T1000 (cell line): ENCODE measurements at regions not wholly inside any gene's neighbourhood (a gene's known extent, or its start where the extent isn't known, plus 50 kb on each side); places are given as distances from the start of the nearest gene placed in this dataset.
"Not testable (repeated sequence)": the region's sequence is repeated elsewhere in the genome, so short reads cannot be mapped to it uniquely, and the experiment has no call there.

ENCODE experiments used
- DNase-seq: peaks from one replicate; lab custom pipeline; 2025; ENCODE audit warnings: mixed read lengths; lab: John Stamatoyannopoulos, UW

GRCh38 chr18:1133541-1133940, 228.9 kb downstream of the ADCYAP1 start:
- DNase-seq: no peak

GRCh38 chr18:1147730-1148129, 243.1 kb downstream of the ADCYAP1 start:
- no peak for DNase-seq

- no peak for DNase-seq
Observed at GRCh38 chr18:1149709-1150108, 245.0 kb downstream of the ADCYAP1 start.

GRCh38 chr18:1150344-1150743, 245.7 kb downstream of the ADCYAP1 start:
- no peak for DNase-seq

DNA sequence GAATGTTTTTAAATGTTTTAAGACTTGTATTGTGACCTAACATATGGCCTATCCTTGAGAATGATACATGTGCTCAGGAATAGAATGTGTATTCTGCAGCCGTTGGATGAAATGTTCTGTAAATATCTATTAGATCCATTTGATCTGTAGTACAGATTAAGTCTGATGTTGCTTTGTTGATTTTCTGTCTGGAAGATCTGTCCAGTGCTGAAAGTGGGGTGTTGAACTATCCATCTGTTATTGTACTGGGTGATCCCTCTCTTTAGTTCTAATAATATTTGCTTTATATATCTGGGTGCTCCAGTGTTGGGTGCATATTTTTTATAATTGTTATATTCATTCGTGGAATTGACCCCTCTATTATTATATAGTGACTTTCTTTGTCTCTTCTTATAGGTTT, 248.3 kb downstream of the ADCYAP1 start:
- not testable (repeated sequence) for DNase-seq

DNA sequence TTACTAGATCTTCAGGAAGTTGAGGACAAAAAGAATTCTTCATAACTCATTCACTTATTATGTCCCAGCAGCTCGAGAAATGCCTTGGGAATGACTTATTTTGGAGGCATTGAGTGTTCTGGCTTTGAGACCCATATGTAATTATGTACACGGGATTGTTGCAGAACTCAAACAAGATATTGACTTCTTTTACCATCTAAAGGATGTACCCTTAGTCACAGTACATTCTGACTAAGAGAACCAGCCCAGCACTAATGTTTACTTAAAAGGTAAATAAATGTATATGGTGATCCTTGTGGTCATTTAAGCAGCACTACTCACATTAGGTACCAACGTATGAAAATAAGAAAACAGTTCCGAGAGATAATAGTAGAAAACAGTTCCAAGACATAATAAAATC, 268.9 kb downstream of the ADCYAP1 start:
- no peak for DNase-seq

DNA sequence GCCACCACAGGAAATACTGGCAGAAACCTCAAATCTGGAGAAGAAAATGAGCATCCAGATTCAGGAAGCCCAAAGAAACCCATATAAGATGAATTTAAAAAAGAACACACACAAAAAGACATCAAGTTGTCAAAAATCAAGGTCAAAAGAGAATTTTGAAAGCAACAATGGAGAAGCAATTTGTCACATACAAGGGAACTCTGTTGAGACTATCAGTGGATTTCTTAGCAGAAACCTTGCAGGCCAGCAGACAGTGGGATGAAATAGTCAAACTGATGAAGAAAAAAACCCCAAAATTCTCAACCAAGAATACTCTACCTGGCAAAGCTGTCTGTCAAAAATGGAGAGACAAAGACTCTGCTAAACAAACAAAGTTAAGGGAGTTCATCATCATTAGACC, 272.6 kb downstream of the ADCYAP1 start:
- no peak for DNase-seq

- no peak for DNase-seq
Observed at GRCh38 chr18:1191341-1191740, 286.7 kb downstream of the ADCYAP1 start.

DNA sequence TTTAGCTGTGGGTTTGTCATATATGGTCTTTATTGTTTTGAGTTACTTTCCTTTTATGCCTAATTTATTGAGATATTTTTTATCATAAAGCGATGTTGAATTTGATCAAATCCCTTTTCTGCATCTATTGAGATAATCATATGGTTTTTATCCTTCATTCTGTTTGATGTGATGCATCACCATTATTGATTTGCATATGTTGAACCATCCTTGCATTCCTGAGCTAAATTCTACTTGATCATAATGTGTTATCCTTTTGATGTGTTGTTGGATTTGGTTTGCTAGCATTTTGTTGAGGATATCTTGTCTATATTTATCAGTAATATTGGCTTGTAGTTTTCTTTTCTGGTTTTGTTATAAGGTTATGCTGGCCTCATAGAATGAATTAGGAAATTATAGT, 308.5 kb downstream of the ADCYAP1 start:
- no peak for DNase-seq

DNA sequence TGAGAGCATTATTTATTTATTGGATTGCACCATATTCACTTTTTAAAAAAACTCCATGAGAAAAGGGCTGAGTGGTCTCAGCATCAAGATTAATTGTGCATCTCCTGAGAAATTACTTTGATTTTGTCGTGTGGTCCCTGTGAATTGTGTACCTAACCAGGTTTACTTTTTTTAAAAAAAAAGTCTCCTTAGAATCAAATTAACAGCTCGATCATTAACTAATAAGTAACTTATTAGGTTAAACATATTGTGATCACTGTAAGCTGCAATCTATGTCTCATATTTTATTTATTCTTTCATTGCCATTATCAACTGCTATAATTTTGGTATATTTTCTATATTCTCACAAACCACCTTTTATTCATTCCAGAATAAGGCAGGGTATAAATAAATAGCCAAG, 318.2 kb downstream of the ADCYAP1 start:
- no peak for DNase-seq

DNA sequence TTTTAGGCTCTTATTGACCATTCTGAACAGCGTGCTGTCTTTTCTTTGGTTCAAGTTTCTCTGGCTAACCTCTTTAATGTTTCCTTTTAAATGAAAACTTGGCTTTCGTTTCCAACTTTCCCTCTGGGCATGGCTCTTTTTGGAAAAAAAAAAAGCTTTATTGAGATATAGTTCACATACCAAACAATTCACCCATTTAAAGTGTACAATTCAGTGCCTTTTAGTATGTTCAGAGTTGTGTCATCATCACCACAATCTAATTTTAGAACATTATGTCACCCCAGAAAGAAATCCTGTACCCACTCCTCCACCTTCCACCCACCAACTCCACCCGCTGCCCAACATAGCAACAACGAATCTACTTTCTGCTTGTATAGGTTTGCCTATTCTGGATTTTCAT, 322.4 kb downstream of the ADCYAP1 start:
- no peak for DNase-seq

DNA sequence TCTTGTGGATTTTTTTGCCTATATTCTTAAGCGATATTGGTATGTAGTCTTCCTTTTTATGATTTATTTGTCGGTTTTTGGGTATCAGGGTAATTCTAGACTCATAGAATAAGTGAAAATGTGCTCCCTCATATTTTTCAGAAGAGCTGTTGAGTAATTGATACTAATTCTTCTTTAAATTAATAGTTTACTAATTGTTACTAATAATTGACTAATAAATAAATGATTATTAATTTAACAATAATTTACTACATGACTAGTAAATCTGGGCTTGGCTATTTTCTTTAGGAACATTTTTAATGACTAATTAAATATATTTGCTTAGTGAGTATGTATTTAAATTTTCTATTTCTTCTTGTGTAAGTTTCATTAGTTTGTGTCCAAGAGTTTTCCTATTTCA, 325.0 kb downstream of the ADCYAP1 start:
- no peak for DNase-seq

DNA sequence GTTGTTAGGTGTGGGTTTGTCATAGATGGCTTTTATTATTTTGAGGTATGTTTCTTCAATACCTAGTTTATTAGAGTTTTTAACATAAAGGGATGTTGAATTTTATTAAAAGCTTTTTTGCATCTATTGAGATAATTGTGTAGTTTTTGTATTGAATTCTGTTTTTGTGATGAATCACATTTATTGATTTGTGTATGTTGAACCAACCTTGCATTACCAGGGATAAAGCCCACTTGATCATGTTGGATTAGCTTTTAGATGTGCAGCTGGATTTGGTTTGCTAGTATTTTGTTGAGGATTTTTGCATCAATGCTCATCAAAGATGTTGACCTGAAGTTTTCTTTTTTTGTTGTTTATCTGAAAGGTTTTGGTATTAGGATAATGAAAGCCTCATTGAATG, 328.2 kb downstream of the ADCYAP1 start:
- DNase-seq: no peak

GRCh38 chr18:1240701-1241100, 336.0 kb downstream of the ADCYAP1 start:
- no peak for DNase-seq

- no peak for DNase-seq
Observed at GRCh38 chr18:1244397-1245122, 339.9 kb downstream of the ADCYAP1 start.

GRCh38 chr18:1246827-1247226, 342.2 kb downstream of the ADCYAP1 start:
- DNase-seq: no peak

DNA sequence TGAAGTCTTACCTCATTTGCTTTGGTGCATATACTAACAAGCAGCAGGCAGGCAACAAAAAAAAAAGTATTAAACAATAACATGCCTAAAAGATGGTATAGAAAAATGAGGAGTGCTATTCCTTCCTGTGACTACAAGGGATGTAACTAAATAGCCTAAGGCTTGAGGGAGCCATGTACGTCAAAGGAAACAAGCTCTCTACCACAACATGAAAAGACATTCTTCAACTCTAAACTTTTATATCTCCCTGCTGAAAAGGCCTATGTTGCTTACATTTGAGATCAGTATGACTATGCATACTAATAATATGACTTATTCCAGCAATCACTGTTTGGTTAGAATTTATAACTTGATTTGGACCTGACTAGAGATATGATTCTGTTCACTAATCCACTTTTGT, 347.9 kb downstream of the ADCYAP1 start:
- DNase-seq: no peak

GRCh38 chr18:1252936-1253335, 348.3 kb downstream of the ADCYAP1 start:
- no peak for DNase-seq

DNA sequence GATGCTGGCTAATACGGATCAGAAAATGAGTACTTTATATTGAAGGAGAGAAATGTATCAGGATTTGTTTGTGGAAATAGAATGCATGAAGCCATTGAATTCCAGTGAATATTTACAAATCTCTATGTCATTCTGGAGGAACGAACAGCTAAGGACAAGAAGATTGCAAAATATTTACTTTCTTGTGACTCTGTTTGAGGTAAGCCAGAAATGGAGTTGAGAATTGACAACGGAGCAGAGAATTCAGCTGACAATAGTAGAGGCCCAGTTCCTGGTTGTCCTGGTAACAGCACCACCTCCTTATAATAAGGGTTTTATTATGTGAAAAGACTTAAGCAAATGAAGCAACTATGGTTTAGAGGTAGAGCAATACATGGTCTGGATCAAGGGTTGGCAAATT, 349.2 kb downstream of the ADCYAP1 start:
- no peak for DNase-seq

- DNase-seq: no peak
Observed at GRCh38 chr18:1261054-1261453, 356.4 kb downstream of the ADCYAP1 start.

- no peak for DNase-seq
Observed at GRCh38 chr18:1267021-1267420, 362.4 kb downstream of the ADCYAP1 start.

- no peak for DNase-seq
Observed at GRCh38 chr18:1270081-1270480, 365.4 kb downstream of the ADCYAP1 start.

DNA sequence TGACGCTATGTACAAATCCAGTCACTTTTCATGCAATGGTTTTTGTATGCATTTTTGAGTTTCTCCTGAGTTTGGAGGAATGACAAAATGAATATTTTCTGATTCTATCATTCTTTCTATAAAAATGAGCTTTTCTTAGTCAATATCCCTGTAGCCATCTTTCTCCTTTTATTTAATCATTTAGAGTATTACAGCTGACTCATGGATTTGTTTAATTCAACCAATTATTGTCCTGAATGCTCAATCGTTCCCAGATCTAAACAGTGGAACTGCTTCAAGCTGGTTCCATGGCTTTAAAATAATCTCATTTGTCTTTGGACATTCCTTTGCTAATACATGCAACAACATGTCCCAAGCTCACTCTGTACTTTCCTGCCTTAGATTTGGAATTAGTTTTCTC, 368.8 kb downstream of the ADCYAP1 start:
- DNase-seq: no peak

- DNase-seq: no peak
Observed at GRCh38 chr18:1292167-1292566, 387.5 kb downstream of the ADCYAP1 start.
